HG03442 (cell line): ENCODE measurements at regions not wholly inside any gene's neighbourhood (a gene's known extent, or its start where the extent isn't known, plus 50 kb on each side); places are given as distances from the start of the nearest gene placed in this dataset.
A peak's percentile ranks its signal among the peaks of the same experiment; 100 is the strongest.

ENCODE experiments used
- ATAC-seq: cut with Tn5 transposase; IDR thresholded peaks from one replicate; pipeline ENCODE4 v1.9.1; 2021; ENCODE audit warnings: mild to moderate bottlenecking, moderate library complexity; ENCODE audit not compliant: unreplicated experiment

DNA sequence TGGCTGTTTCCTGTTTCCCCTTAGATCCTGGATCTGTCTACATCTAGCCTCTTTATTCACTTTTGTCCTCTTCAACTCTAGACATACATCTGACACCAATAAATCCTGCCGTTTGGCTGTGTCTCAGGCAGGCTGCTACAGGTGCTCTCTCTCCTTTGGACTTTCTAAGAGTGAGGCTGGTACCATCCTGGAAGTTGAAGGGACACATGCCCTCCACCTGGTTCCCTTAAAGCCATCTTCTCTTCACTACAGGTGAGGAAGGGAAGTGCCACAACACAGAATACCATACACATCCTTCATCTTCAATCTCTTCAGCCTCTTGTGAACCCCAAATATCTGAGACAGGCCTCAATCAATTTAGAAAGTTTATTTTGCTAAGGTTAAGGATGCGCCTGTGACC lies 137.9 kb downstream of the BACH1 start:
- no peak for ATAC-seq

DNA sequence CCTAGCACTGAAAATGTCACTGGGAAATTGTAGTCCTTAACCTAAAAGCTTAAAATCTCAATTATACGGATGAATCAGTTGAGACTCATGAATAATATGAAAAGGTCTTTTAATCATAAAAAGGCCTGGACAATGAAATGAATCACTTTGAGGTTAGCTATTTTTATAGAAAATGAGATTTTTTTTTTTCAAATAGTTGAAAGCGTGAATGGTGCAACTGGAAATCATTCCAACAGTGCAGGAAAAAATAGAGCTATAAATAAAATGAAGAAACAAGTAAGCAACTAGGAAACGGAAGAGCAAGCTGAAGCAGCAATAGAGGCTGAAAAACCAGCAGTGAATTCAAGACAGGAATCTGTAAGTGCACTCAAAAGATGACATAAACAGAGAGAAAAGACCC lies 142.9 kb downstream of the BACH1 start:
- ATAC-seq, result no peak

DNA sequence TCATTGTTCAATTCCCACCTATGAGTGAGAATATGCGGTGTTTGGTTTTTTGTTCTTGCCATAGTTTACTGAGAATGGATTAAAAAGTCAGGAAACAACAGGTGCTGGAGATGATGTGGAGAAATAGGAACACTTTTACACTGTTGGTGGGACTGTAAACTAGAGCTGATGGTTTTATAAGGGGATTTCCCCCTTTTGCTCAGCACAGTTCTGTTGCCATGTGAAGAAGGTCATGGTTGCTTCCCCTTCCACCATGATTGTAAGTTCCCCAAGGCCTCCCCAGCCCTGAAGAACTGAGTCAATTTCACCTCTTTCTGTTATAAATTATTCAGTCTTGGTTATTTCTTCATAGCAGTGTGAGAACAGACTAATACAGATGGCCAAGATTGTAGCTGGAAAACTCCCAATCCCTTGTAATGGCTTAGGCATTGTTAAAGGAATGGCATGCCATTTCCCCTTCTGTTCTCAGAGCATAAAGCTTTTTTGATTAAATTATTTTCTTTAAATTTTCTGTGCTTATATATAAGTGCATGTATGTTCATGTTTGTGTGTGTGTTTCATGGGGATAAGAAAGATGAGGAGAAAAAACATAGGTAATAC lies 144.8 kb downstream of the BACH1 start:
- ATAC-seq, result no peak

DNA sequence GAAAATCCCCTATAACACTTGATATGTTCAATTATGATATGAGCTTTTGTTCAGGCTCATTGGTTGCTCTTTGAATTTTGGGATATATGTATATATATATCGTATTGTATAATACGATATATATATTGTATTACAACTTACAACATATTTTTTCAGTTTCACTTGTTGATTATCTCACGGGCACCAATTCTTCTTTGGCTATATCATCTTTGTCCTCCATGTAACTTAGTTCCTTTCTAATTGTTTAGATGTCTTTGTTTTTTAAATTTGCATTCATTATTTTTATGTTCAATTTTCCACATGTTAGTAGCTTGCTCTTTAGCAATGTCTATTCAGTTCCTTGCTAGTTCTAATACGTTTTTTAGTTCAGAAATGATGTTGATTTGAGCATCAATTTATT lies 150.0 kb downstream of the BACH1 start:
- ATAC-seq, result no peak

DNA sequence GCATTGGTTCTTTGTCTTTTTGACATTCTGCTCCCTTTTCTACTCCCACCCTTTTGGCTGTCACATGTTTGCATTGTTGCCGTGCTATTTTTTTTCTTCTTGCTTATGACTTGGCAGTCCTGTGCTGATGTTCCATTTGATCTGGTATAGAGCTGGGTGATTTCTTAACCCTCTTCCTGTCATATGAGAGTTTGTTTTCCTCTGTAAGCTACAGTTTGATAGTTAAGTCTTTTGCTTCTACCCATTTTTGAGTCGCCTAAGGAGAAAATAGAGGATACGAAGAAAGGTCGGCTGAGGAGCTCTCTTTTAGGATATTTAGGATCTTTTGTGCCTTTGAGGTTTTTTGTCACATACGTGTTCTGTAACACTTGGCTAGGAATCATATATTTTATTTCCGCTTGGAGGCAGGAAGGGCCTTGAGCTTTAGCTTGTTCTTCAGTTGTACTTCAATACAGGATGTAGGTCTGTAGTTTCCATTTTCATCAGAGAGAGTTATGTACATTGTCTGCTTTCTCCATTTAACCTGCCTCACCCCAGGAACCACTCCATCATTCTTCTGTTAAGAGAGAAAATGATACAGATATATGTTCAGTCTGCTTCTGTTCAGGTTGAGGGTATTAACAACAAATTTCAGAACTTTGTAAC lies 150.7 kb downstream of the BACH1 start:
- no peak for ATAC-seq

DNA sequence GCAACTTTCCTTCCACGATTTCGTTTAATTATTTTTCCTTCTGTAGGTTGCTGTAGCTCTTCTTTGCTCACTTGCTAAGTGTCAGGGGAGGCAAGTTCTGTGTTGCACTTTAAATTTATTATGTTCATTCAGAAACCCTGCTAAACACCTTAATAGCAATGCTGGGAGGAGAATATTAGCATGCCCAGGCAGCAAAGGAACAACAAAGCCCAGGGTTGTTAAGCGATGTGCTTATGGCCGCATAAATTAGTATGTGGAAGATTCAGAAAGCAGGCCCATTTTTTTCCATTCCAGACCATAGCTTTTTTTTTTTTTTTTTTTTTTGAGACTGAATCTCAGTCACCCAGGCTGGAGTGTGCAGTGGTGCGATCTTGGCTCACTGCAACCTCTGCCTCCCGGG lies 151.3 kb downstream of the BACH1 start:
- ATAC-seq, result no peak

DNA sequence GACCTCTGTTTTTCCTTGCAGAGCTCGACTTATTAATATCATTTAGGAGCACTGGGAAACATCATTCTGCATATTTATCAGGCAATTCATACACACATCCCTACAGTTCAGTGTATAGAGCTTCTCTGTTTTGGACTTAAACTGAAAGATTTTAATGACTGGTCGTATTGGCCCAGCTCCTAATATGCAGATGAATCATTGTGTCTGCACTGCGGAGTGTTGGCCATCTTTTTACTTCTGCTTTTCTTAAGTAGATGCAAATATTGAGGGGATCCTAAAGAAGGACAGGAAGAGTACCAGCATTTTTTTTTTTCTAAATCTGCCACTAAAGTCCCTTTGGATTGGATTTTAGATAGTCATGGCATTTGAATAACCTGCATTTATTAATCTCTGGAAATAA lies 154.8 kb downstream of the BACH1 start:
- no peak for ATAC-seq

DNA sequence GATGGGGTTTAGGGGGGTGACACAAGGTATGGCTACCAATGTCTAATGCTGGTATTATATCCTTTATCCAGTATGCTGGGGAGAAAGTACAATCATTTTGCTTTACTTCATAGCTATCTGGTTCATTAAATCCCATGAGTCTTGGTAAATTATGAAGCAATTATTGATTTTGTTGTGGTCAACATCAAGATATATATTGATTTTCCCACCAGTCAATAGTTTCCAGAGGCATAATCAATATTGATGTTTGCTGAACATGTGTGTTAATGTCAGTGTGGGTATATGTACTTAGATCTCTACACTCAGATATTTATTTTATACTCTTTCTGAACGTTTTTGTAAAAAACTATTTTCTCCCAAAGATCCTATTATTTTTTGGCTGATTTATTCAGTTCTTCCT lies 155.5 kb downstream of the BACH1 start:
- ATAC-seq, result no peak

DNA sequence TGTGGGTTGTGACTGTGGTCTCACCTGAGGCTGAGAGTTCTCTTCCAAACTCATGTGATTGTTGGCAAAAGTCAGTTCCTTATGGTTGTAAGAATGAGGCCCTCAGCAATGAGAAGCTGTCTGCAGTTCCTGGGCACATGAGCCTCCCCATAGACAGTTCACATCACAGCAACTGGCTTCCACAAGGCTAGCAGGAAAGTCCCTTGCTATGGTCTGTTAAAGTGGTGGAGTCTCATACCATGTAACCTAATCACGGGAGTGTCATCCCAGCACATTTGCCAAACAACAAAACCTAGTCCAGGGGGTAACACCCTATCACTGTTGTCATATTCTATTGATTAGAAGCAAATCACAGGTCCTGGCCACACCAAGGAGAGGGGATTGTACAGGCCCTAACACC lies 163.8 kb downstream of the BACH1 start:
- ATAC-seq, result peak; percentile 66

DNA sequence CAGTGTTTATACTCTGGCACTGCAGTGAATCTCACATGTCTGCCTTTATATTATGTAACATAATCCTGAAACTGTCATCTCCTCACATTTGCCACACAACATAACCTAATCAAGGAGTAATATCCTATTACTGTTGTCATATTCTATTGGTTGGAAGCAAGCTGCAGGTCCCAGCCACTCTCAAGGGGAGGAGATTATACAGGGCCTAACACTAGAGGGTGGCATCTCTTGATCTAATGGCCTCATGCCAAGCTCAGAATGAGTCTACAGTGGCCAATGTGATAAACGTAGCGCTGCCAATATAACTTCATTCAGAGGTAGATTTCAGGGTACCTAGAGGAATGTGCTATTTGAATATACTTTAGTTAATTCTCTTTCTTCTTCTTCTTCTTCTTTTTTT lies 166.8 kb downstream of the BACH1 start:
- ATAC-seq, result no peak

DNA sequence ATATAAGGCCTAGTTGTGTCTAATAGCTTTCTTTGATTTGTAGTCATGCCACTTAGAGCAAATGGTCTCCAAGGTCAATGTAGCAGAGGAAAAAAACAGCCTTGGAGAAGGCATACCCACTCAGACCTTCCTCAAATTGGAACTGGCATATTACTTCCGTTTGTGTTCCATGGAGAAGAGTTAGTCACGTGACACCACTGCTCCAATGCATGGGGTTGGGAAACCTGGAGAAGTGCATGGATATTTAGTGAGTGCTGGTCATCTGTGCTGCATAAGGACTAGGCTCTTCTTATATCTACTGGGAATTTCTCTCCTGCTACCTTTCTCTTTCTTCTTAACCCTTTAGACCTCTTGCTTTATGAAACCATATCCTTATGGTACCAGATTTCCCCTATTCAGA lies 167.8 kb downstream of the BACH1 start:
- ATAC-seq, result no peak

DNA sequence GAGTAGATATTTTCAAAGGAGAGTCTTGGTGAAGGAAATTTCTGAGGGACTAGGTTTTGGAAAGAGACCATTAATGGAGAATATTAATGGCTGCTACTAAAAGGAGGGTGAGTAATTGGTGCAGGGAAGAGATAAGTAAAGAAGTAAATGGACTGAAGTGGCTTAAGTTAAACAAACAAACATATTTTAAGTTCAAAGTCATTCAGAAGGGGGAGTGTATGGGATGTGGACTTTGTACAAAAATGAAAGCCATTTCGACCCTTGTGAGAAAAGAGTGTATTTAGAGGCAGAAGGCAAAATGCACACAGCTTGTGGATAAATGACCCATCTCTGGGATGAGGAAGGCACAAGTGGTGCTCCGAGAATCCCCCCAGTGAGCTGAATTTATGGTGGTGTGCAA lies 171.7 kb downstream of the BACH1 start:
- ATAC-seq, result no peak

DNA sequence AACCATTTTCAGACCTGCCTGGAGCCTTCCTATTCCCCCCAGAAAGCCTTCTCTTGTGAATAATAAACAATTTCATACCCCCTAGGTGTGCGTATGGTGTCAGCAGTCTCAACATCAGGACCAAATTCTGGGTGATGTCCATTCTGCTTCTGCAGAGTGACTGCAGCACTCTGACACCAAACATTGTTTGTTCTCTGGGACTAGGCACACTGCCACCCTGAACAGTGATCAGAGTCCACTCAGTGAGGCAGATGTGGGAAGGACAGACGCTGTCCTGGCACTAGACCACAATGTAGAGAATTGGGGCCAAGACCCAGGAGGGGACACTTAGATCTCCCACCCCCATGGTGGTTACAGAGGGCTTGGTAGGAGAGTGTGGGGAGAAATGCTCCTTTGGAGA lies 175.1 kb downstream of the BACH1 start:
- ATAC-seq, result no peak

DNA sequence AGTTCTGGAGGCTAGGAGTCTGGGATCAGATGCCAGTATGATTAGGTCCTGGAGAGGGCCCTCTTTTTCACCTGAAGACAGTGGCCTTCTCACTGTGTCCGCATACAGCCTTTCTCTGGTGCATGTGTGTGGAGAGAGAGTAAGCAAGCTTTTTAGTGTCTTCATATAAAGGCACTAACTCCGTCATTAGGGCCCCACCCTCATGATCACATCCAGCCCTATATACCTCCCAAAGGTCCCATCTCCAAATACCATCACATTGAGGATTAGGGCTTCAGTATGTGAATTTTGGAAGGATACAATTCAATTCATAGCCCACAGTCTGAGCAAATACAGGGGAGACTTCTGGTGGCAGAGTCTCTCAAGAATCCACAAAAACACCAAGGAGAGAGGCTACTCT lies 176.6 kb downstream of the BACH1 start:
- ATAC-seq, result no peak

DNA sequence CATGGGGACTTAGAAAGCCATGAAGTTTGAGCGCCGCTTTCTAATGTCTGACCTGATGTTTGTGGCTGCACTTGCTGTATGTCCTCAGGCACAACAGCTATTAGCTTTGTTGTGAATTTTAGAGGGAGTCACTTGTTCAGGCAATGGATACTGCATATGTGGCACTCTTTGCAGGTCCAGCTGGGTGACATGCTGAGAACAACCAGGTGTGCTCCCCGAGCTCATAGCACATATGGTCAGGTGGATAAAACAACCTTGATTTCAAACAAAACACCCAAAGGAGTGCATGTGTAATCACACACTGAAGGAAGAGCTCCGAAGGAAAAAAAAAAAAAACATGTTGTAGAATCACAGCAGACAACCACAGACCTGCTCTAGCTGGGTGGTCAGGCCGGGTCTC lies 178.6 kb downstream of the BACH1 start:
- ATAC-seq, result no peak

DNA sequence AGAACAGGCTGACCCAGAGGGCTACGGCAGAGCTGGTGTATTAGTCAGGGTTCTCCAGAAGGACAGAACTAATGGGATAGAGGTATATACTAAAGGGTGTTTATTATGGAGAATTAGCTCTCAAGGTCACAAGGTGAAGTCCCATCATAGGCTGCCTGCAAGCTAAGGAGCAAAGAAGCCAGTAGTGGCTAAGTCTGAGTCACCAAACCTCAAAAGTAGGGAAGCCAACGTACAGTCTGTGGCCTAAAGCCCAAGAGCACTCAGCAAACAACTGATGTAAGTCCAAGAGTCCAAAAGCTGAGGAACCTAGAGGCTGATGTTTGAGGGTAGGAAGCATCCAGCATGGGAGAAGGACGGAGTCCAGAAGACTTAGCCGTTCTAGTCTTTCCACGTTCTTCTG lies 179.2 kb downstream of the BACH1 start:
- ATAC-seq, result no peak

DNA sequence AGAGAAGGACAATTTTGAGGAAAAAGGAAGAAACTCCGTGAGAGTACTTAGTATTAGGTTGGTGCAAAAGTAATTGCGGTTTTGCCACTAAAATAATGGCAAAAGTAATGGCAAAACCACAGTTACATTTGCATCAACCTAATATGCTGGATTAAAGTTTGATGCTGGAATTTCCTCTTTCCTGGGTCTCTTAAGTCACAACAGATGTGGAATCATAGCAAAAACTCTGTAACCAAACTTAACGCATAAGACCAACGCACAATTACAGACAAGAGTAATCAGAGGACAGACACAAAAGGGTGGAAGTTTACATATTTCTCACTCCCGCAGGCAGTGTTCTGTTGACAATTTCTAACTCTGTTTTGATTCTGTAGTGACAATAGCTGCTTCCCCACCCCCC lies 182.4 kb downstream of the BACH1 start:
- ATAC-seq, result no peak

DNA sequence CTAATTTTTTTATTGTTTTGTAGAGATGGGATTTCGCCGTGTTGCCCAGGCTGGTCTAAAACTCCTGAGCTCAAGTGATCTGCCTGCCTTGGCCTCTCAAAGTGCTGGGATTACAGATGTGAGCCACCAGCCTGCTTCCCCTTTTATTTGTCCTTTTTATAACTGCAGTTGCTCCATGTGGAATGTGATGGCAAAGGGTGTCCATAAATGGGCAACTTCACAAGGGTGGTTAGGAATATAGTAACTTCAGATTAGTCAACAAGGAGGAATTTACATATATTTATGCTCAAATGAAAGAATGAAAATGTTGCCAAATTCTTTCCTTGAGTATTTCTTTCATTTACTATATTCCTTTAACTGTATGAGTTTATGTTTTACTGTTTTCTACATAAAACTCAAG lies 182.9 kb downstream of the BACH1 start:
- no peak for ATAC-seq

DNA sequence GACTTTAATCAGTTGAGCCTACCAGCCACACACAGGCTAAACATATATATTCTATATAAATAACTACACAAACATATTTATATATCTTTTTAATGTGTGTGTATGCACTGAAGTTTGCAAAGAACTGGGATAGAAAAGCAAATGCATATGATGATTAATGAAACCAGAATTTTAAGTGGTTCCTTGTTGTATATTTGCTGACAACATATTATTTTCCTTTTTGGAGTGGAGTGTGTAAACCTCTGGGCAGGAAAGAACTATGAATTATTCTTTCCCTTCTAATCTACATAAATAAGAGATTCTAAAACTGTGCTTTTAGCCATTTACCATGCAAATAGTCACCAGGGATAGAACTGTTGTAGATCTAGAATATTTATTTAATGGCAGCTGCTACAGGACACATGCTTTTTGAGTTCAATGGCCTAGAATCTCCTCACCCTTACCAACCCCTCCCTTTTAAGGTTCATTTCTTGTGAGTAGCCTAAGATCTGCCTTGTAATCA lies 187.6 kb downstream of the BACH1 start:
- no peak for ATAC-seq
